ENCODE measurements at regions not wholly inside any gene's neighbourhood (a gene's known extent, or its start where the extent isn't known, plus 50 kb on each side); places are given as distances from the start of the nearest gene placed in this dataset.

GRCh38 chr2:226303707-226304106 lies 495.9 kb downstream of the IRS1 start:
- TF ChIP-seq POLR2AphosphoS5 (IDR thresholded peaks at IDR 0.05; ENCODE audit: low read depth, low read length) (no peak), TAF1 (IDR thresholded peaks at IDR 0.05; ENCODE audit: borderline replicate concordance, low read depth, low read length) (no peak), POLR2A (IDR thresholded peaks at IDR 0.05; ENCODE audit: low read depth, low read length) (no peak)

Measured in GM12892 (cell line).